ENCODE measurements at regions not wholly inside any gene's neighbourhood (a gene's known extent, or its start where the extent isn't known, plus 50 kb on each side); places are given as distances from the start of the nearest gene placed in this dataset.

- TF ChIP-seq CTCF (tag by site-specific recombination; IDR thresholded peaks at IDR 0.05) (no peak), ZXDB (tag by site-specific recombination; IDR thresholded peaks at IDR 0.05) (no peak), ZNF549 (tag by site-specific recombination; IDR thresholded peaks at IDR 0.05) (no peak), ZNF121 (tag by site-specific recombination; IDR thresholded peaks at IDR 0.05) (no peak), ZNF24 (tag by site-specific recombination; IDR thresholded peaks at IDR 0.05) (no peak), ATF2 (tag by site-specific recombination; IDR thresholded peaks at IDR 0.05; ENCODE audit: low read depth) (no peak), YY1 (tag by site-specific recombination; IDR thresholded peaks at IDR 0.05) (no peak), PBX3 (CRISPR knock-in tag; IDR thresholded peaks at IDR 0.05) (no peak), ZNF184 (tag by site-specific recombination; IDR thresholded peaks at IDR 0.05) (no peak), ZFHX2 (tag by site-specific recombination; conservative IDR thresholded peaks at IDR 0.05) (no peak)
Observed at GRCh38 chr2:164014791-164015190, 279.0 kb upstream of the FIGN start.

All from HEK293 (cell line).